Activated naive CD4-positive, alpha-beta T cell treated with anti-CD3 and anti-CD28 coated beads, Interleukin-2, amount 50 U/mL, for 24 hours (primary cell): ENCODE measurements at regions not wholly inside any gene's neighbourhood (a gene's known extent, or its start where the extent isn't known, plus 50 kb on each side); places are given as distances from the start of the nearest gene placed in this dataset.
"Not testable (repeated sequence)": the region's sequence is repeated elsewhere in the genome, so short reads cannot be mapped to it uniquely, and the experiment has no call there.

Experiments used
- H3K27ac Mint-ChIP-seq: one replicate; pipeline ENCODE4 v1.8.0; 2021; ENCODE audit warnings: mild to moderate bottlenecking, mixed read lengths
- H3K27me3 Mint-ChIP-seq: one replicate; pipeline ENCODE4 v1.8.0; 2021; ENCODE audit warnings: mixed read lengths
- H3K36me3 Mint-ChIP-seq: one replicate; pipeline ENCODE4 v1.8.0; 2021; ENCODE audit warnings: mixed read lengths
- H3K4me1 Mint-ChIP-seq: one replicate; pipeline ENCODE4 v1.8.0; 2021; ENCODE audit warnings: mixed read lengths
- H3K4me3 Mint-ChIP-seq: one replicate; pipeline ENCODE4 v1.8.0; 2021; ENCODE audit warnings: mild to moderate bottlenecking, mixed read lengths
- H3K9me3 Mint-ChIP-seq: one replicate; pipeline ENCODE4 v1.8.0; 2021; ENCODE audit warnings: mixed read lengths

DNA sequence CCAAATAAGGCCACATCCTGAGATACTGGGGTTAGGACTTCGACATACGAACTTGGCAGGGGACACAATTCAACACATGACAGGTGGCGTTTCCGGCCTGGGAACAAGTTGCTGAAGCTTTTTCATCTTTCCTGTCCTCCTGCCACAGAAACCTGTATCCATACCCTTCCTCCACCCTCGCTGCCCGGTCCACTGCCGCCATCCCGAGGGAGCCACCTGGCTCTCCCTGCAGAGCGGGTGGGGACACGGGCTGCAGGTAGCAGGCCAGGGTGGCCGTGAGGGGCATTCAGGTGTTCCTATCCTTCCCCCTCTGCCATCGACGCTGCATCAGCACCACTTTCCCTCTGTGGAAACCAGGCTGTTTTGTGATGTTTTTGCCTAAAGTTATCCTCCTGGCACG is 74.4 kb upstream of the TWIST2 start:
- no peaks in the 10 kb centered on the region for H3K9me3 Mint-ChIP-seq
- H3K4me3 Mint-ChIP-seq, result no peak overlapping the region
- H3K4me1 Mint-ChIP-seq, result no peaks in the 10 kb centered on the region
- peaks cover 13% of the 10 kb centered on the region for H3K27me3 Mint-ChIP-seq
- no peak overlapping the region for H3K27ac Mint-ChIP-seq
- H3K36me3 Mint-ChIP-seq, result no peaks in the 10 kb centered on the region

- Mint-ChIP-seq H3K36me3 (no peaks in the 10 kb centered on the region), H3K27me3 (peaks cover 10% of the 10 kb centered on the region), H3K4me1 (no peaks in the 10 kb centered on the region), H3K27ac (no peak overlapping the region), H3K9me3 (no peaks in the 10 kb centered on the region), H3K4me3 (no peak overlapping the region)
These were observed 73.8 kb upstream of the TWIST2 start for GRCh38 chr2:238774071-238774470.

- Mint-ChIP-seq H3K4me3 (no peak overlapping the region), H3K9me3 (no peaks in the 10 kb centered on the region)
These were observed 72.8 kb upstream of the TWIST2 start for GRCh38 chr2:238774980-238775509.

GRCh38 chr2:238775591-238775990 is 72.3 kb upstream of the TWIST2 start:
- no peak overlapping the region for H3K4me3 Mint-ChIP-seq
- H3K27me3 Mint-ChIP-seq, result peaks cover 6% of the 10 kb centered on the region
- no peaks in the 10 kb centered on the region for H3K36me3 Mint-ChIP-seq
- H3K9me3 Mint-ChIP-seq, result no peaks in the 10 kb centered on the region
- H3K27ac Mint-ChIP-seq, result peak overlapping the region; percentile 43
- no peaks in the 10 kb centered on the region for H3K4me1 Mint-ChIP-seq

More at GRCh38 chr2:238774980-238775509, 72.8 kb upstream of the TWIST2 start:
- no peaks in the 10 kb centered on the region for H3K4me1 Mint-ChIP-seq
- H3K27me3 Mint-ChIP-seq, result peaks cover 9% of the 10 kb centered on the region
- no peak overlapping the region for H3K27ac Mint-ChIP-seq
- H3K36me3 Mint-ChIP-seq, result no peaks in the 10 kb centered on the region

- Mint-ChIP-seq H3K4me1 (no peaks in the 10 kb centered on the region), H3K4me3 (no peak overlapping the region), H3K27me3 (peaks cover 5% of the 10 kb centered on the region), H3K36me3 (no peaks in the 10 kb centered on the region), H3K27ac (no peak overlapping the region), H3K9me3 (peaks cover 3% of the 10 kb centered on the region)
These were observed 71.7 kb upstream of the TWIST2 start for GRCh38 chr2:238776003-238776760.

- not testable (repeated sequence) for H3K4me3 Mint-ChIP-seq, H3K9me3 Mint-ChIP-seq, H3K36me3 Mint-ChIP-seq, H3K27ac Mint-ChIP-seq, H3K4me1 Mint-ChIP-seq, H3K27me3 Mint-ChIP-seq
These were observed 71.2 kb upstream of the TWIST2 start for GRCh38 chr2:238776761-238777046.

- H3K27me3 Mint-ChIP-seq, result peaks cover 4% of the 10 kb centered on the region
- no peak overlapping the region for H3K27ac Mint-ChIP-seq
- H3K4me1 Mint-ChIP-seq, result no peaks in the 10 kb centered on the region
- peaks cover 5% of the 10 kb centered on the region for H3K9me3 Mint-ChIP-seq
- no peaks in the 10 kb centered on the region for H3K36me3 Mint-ChIP-seq
- no peak overlapping the region for H3K4me3 Mint-ChIP-seq
These were observed 70.4 kb upstream of the TWIST2 start for GRCh38 chr2:238777369-238778067.

DNA sequence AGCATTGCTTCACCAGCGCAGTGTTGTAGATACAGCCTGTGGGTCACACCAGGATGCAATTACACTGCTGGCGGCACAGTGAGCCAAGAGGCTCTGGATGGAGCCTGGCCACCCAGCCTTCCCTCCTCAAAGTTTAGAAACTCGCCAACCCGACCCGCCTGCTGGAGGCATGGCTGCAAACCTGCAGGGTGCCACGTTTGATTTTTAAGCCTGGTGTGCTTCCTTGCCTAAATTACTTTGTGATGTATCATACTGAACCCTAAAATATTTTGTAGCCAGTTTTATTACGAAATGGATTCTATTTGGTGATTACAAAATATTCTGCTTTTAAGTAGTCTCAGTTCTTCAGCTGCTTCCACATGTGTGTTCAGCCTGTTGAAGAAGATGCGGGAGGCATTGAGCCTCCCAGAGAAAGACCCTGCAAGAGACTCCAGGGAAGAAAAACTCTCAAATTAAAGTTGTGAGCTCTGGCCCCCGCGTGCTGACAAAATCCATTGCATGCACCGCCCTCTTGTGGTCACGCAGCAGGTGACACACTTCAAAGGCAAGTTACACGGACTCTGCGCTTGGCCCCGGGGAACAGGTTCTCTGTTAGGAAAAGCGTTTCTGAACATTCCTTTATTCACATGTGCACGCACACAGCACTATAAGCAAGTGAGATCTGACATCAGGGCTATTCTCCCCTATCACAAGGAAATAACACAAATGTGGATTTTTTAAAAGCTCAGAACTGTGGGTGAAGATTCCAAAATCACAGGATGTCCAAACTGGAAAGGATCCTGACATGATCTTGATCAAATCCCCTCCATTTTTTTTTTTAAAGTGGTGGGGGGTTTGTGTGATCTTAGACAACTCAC is 63.0 kb upstream of the TWIST2 start:
- peaks cover 5% of the 10 kb centered on the region for H3K9me3 Mint-ChIP-seq
- no peaks in the 10 kb centered on the region for H3K36me3 Mint-ChIP-seq
- no peak overlapping the region for H3K4me3 Mint-ChIP-seq
- peaks cover 9% of the 10 kb centered on the region for H3K27me3 Mint-ChIP-seq
- peaks cover 4% of the 10 kb centered on the region for H3K4me1 Mint-ChIP-seq
- H3K27ac Mint-ChIP-seq, result no peak overlapping the region

- Mint-ChIP-seq H3K4me3 (no peak overlapping the region), H3K9me3 (peaks cover 5% of the 10 kb centered on the region), H3K27ac (no peak overlapping the region)
These were observed 62.4 kb upstream of the TWIST2 start for GRCh38 chr2:238785528-238785860.

GRCh38 chr2:238786379-238786778 is 61.5 kb upstream of the TWIST2 start:
- H3K9me3 Mint-ChIP-seq, result no peaks in the 10 kb centered on the region
- peaks cover 12% of the 10 kb centered on the region for H3K27me3 Mint-ChIP-seq
- no peak overlapping the region for H3K4me3 Mint-ChIP-seq
- peaks cover 4% of the 10 kb centered on the region for H3K4me1 Mint-ChIP-seq
- no peaks in the 10 kb centered on the region for H3K36me3 Mint-ChIP-seq
- no peak overlapping the region for H3K27ac Mint-ChIP-seq

More at GRCh38 chr2:238785528-238785860, 62.4 kb upstream of the TWIST2 start:
- no peaks in the 10 kb centered on the region for H3K36me3 Mint-ChIP-seq
- peaks cover 4% of the 10 kb centered on the region for H3K4me1 Mint-ChIP-seq
- H3K27me3 Mint-ChIP-seq, result peaks cover 10% of the 10 kb centered on the region

DNA sequence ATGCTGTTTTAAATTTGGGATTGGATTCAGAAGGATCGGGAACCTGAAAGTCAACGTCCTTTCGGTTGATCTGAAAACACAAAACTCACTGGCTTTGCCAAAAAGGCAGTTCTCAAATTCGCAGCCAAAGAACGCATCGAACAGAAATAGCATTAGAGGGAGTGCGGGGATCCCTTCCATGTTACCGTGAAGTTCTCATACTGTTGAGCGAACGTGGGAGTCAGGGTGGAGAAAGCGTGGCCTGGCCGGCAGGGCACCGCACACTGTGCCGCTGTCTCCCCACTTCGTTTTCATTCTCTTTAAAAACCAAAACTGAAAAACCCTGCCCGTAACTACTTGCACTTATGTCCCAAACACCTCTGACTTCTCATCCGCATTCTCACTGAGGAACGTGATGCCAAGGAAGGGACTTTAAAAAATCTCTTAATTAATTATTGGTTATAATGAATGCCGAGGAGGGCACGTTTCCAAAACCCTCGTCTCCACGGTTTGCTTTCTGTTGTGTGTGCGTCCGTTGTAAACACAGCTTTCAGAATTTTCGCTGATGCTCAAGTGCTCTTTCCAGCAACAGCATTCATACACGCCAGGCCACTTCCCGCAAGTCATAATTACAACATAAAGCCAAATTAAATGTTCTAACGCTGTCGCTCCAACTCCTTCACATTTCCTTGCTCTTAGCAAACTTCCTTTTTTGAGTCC is 60.9 kb upstream of the TWIST2 start:
- Mint-ChIP-seq H3K9me3 (no peaks in the 10 kb centered on the region), H3K4me1 (peaks cover 4% of the 10 kb centered on the region), H3K36me3 (no peaks in the 10 kb centered on the region), H3K27ac (no peak overlapping the region), H3K27me3 (peaks cover 12% of the 10 kb centered on the region), H3K4me3 (no peak overlapping the region)

DNA sequence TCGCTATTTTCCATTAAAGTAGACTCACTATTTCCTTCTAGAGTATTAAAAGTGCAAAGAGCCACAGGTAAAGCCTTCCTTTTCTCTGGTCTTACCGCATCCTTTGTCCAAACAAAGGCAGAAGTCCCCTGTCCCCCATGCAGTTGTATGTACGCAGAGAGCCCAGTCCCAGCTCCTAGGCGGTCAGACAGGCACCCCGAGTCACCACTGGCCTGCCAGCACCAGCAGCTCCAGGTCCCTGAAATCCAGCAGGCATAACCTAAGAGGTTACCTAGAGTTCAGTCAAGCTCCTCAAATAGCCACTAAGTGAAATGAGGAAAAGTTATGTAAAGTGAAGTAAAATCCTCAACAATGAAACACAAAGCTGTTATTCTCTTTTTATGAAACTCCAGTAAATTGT is 60.4 kb upstream of the TWIST2 start:
- H3K4me1 Mint-ChIP-seq, result peaks cover 4% of the 10 kb centered on the region
- H3K4me3 Mint-ChIP-seq, result no peak overlapping the region
- no peaks in the 10 kb centered on the region for H3K9me3 Mint-ChIP-seq
- no peak overlapping the region for H3K27ac Mint-ChIP-seq
- H3K36me3 Mint-ChIP-seq, result no peaks in the 10 kb centered on the region
- H3K27me3 Mint-ChIP-seq, result peaks cover 10% of the 10 kb centered on the region

DNA sequence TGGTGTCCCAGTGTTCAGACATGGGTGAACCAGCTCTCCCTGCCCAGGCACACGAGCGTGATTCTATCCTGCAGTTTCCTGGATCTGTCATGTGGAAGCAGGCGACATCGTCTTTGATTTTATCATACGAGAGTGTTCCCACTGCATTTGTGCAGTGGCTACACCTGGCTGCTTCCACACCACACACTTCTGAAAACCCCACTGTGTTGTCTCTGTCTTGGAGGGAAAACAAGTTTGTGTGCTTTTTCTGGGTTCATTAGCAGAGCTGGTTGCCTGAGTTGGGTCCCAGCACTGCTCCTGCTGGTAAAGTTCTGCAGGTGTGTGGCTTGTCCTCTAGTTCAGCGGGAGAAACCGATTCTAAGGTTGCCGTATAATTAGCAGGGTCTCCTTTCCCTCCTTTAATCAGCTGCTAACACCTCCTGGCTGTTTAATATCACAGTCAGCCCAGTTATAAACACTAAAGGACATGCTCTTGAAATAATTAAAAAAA is 58.5 kb upstream of the TWIST2 start:
- Mint-ChIP-seq H3K27me3 (peaks cover 10% of the 10 kb centered on the region), H3K9me3 (no peaks in the 10 kb centered on the region), H3K36me3 (no peaks in the 10 kb centered on the region), H3K27ac (no peak overlapping the region), H3K4me1 (peaks cover 4% of the 10 kb centered on the region), H3K4me3 (no peak overlapping the region)

DNA sequence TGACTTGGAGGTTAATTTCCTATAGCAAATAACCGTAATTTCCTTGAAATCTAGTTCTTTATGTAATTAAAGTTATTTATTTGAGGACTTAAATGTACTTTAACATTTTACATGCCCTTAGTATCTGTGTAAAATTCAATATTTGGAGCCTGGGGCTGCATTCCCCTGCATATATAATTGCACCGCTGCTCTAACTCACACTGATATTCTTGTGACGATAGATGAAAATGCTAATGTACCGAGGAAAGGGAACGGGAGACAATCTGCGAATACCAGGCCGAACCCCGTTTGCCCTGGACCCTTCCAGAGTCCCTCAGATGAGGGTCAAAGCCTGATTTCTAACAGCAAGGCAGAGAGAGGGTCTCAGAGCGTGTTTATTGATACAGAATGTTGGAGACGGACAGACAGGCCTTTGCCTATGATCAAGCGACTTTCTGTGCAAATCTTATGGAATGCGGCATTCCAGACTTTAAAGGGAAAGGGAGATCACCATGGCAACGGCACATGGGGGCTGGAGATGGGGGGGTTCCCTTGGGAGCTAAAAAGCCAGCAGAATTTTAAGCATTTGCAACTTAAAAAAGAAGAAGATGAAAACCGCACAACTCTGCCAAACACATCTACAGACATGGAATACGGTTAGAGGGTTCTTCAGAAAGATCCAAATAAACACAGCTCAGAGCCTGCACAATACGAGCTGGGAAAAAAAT is 57.6 kb upstream of the TWIST2 start:
- no peaks in the 10 kb centered on the region for H3K36me3 Mint-ChIP-seq
- H3K9me3 Mint-ChIP-seq, result no peaks in the 10 kb centered on the region
- no peak overlapping the region for H3K4me3 Mint-ChIP-seq
- no peaks in the 10 kb centered on the region for H3K4me1 Mint-ChIP-seq
- peaks cover 7% of the 10 kb centered on the region for H3K27me3 Mint-ChIP-seq
- no peak overlapping the region for H3K27ac Mint-ChIP-seq

- Mint-ChIP-seq H3K27me3 (peaks cover 7% of the 10 kb centered on the region), H3K4me3 (no peak overlapping the region), H3K4me1 (no peaks in the 10 kb centered on the region), H3K36me3 (no peaks in the 10 kb centered on the region), H3K27ac (no peak overlapping the region), H3K9me3 (no peaks in the 10 kb centered on the region)
These were observed 57.1 kb upstream of the TWIST2 start for GRCh38 chr2:238790833-238791230.
